Activated B cell treated with CpG ODN at 0.5 μM for 24 hours (primary cell): ENCODE measurements at regions not wholly inside any gene's neighbourhood (a gene's known extent, or its start where the extent isn't known, plus 50 kb on each side); places are given as distances from the start of the nearest gene placed in this dataset.

Source experiments
- ATAC-seq: fragments of 200-7000 bp; cut with Tn5 transposase; one replicate; pipeline ENCODE4 v1.10.0; 2021; ENCODE audit warnings: low read depth, mild to moderate bottlenecking, moderate library complexity
- CTCF ChIA-PET: fragments of 350-600 bp; sonication (Branson Sonifier 250); formaldehyde crosslinking; loops from one replicate; lab custom pipeline; 2021; ENCODE audit warnings: antibody characterized with exemption; lab: Charles Lee
- POLR2A ChIA-PET: fragments of 350-600 bp; sonication (Branson Sonifier 250); formaldehyde crosslinking; loops from one replicate; lab custom pipeline; 2021; ENCODE audit warnings: antibody characterized with exemption; lab: Charles Lee
- DNase-seq: peaks from one replicate; pipeline ENCODE4 v3.0.0; 2022
- H3K27ac Mint-ChIP-seq: one replicate; pipeline ENCODE4 v1.8.0; 2020; ENCODE audit warnings: mixed read lengths
- H3K27me3 Mint-ChIP-seq: one replicate; pipeline ENCODE4 v1.8.0; 2021; ENCODE audit warnings: mixed read lengths
- H3K36me3 Mint-ChIP-seq: one replicate; pipeline ENCODE4 v1.8.0; 2021; ENCODE audit warnings: low read depth, mixed read lengths
- H3K4me1 Mint-ChIP-seq: one replicate; pipeline ENCODE4 v1.8.0; 2021; ENCODE audit warnings: mixed read lengths
- H3K4me3 Mint-ChIP-seq: one replicate; pipeline ENCODE4 v1.8.0; 2020; ENCODE audit warnings: mild to moderate bottlenecking, mixed read lengths
- H3K9me3 Mint-ChIP-seq: one replicate; pipeline ENCODE4 v1.8.0; 2020; ENCODE audit warnings: mixed read lengths
- CTCF ChIP-seq: fragments of 200-600 bp; IDR thresholded peaks from one replicate; pipeline ENCODE4 v1.8.0; 2022; ENCODE audit warnings: antibody characterized with exemption, mild to moderate bottlenecking
- intact Hi-C: fragments of 100-400 bp; cut with micrococcal nuclease; formaldehyde crosslinking; loops from one replicate; pipeline ENCODE4 v1.15.1; 2024

- no peak for TF ChIP-seq CTCF
- ATAC-seq (no peak), DNase-seq (no peak)
- Mint-ChIP-seq H3K27me3 (no peaks in the 10 kb centered on the region), H3K9me3 (peaks cover 13% of the 10 kb centered on the region), H3K27ac (no peak overlapping the region), H3K4me1 (no peaks in the 10 kb centered on the region), H3K36me3 (no peaks in the 10 kb centered on the region), H3K4me3 (no peak overlapping the region)
- ChIA-PET CTCF (no interaction called here), POLR2A (no interaction called here)
- intact Hi-C loops: no loop called here
These were observed 220.4 kb upstream of the IRX4 start for GRCh38 chr5:2102819-2103776.

- Mint-ChIP-seq H3K27ac (no peak overlapping the region), H3K4me1 (no peaks in the 10 kb centered on the region), H3K27me3 (no peaks in the 10 kb centered on the region), H3K36me3 (no peaks in the 10 kb centered on the region), H3K9me3 (peaks cover 11% of the 10 kb centered on the region), H3K4me3 (no peak overlapping the region)
- DNase-seq: no peak
- no peak for ATAC-seq
- ChIA-PET POLR2A (no interaction called here), CTCF (no interaction called here)
- no peak for TF ChIP-seq CTCF
- intact Hi-C loops: no loop called here
These were observed 219.0 kb upstream of the IRX4 start for GRCh38 chr5:2101685-2102084.

DNA sequence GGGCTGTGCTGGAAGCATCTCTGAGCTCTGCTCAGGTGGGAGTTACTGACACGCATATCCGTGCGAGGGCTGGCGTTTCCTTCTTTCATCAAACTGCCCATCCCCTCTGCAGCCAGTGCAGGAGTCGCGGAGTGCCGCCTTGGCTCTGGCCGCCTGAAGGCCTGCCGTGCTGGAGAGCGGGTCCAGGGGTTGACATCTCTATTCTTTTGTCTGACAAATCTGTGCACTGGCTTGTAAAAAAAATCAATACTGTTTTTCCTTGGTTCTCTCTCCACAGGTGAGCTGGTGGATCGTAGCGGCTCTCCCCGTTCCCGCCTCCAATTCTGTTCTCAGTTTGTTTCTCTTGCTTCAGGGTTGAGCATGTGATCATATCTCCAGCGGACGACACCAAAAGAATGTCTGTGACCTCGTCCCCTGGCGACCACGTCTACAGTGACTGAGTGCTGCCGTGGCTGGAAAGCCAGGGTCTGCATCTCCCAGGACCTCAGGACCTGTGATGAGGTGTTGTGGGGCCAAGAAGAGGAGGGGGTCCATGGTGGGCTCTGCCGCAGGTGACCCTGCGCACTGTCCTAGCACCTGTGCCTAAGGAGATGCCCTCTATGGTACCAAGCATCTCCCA, 214.3 kb upstream of the IRX4 start:
- Mint-ChIP-seq H3K4me3 (no peak overlapping the region), H3K27me3 (no peaks in the 10 kb centered on the region), H3K27ac (no peak overlapping the region), H3K36me3 (no peaks in the 10 kb centered on the region), H3K4me1 (no peaks in the 10 kb centered on the region), H3K9me3 (no peaks in the 10 kb centered on the region)
- intact Hi-C loops: no loop called here
- POLR2A ChIA-PET: no interaction called here
- ATAC-seq: no peak
- no peak for TF ChIP-seq CTCF
- CTCF ChIA-PET: no interaction called here
- DNase-seq: no peak

- DNase-seq: no peak
- Mint-ChIP-seq H3K27ac (no peak overlapping the region), H3K27me3 (no peaks in the 10 kb centered on the region), H3K9me3 (no peaks in the 10 kb centered on the region), H3K36me3 (no peaks in the 10 kb centered on the region), H3K4me1 (no peaks in the 10 kb centered on the region), H3K4me3 (no peak overlapping the region)
- ChIA-PET POLR2A (no interaction called here), CTCF (no interaction called here)
- intact Hi-C loops: no loop called here
- no peak for ATAC-seq
- no peak for TF ChIP-seq CTCF
These were observed 212.3 kb upstream of the IRX4 start for GRCh38 chr5:2095011-2095410.

GRCh38 chr5:2094616-2094995, 211.9 kb upstream of the IRX4 start:
- TF ChIP-seq CTCF: no peak
- intact Hi-C loops: no loop called here
- CTCF ChIA-PET: no interaction called here
- Mint-ChIP-seq H3K27me3 (no peaks in the 10 kb centered on the region), H3K27ac (no peak overlapping the region), H3K4me3 (no peak overlapping the region), H3K4me1 (no peaks in the 10 kb centered on the region), H3K9me3 (no peaks in the 10 kb centered on the region), H3K36me3 (no peaks in the 10 kb centered on the region)
- DNase-seq: no peak
- no peak for ATAC-seq
- POLR2A ChIA-PET: no interaction called here
